Activated B cell treated with CpG ODN at 0.5 μM for 24 hours (primary cell): ENCODE measurements at regions not wholly inside any gene's neighbourhood (a gene's known extent, or its start where the extent isn't known, plus 50 kb on each side); places are given as distances from the start of the nearest gene placed in this dataset.
A peak's percentile ranks its signal among the peaks of the same experiment; 100 is the strongest.

Experiments
- ATAC-seq: fragments of 200-7000 bp; cut with Tn5 transposase; one replicate; pipeline ENCODE4 v1.10.0; 2021; ENCODE audit warnings: low read depth, mild to moderate bottlenecking, moderate library complexity
- CTCF ChIA-PET: fragments of 350-600 bp; sonication (Branson Sonifier 250); formaldehyde crosslinking; loops from one replicate; lab custom pipeline; 2021; ENCODE audit warnings: antibody characterized with exemption; lab: Charles Lee
- POLR2A ChIA-PET: fragments of 350-600 bp; sonication (Branson Sonifier 250); formaldehyde crosslinking; loops from one replicate; lab custom pipeline; 2021; ENCODE audit warnings: antibody characterized with exemption; lab: Charles Lee
- DNase-seq: peaks from one replicate; pipeline ENCODE4 v3.0.0; 2022
- H3K27ac Mint-ChIP-seq: one replicate; pipeline ENCODE4 v1.8.0; 2020; ENCODE audit warnings: mixed read lengths
- H3K27me3 Mint-ChIP-seq: one replicate; pipeline ENCODE4 v1.8.0; 2021; ENCODE audit warnings: mixed read lengths
- H3K36me3 Mint-ChIP-seq: one replicate; pipeline ENCODE4 v1.8.0; 2021; ENCODE audit warnings: low read depth, mixed read lengths
- H3K4me1 Mint-ChIP-seq: one replicate; pipeline ENCODE4 v1.8.0; 2021; ENCODE audit warnings: mixed read lengths
- H3K4me3 Mint-ChIP-seq: one replicate; pipeline ENCODE4 v1.8.0; 2020; ENCODE audit warnings: mild to moderate bottlenecking, mixed read lengths
- H3K9me3 Mint-ChIP-seq: one replicate; pipeline ENCODE4 v1.8.0; 2020; ENCODE audit warnings: mixed read lengths
- intact Hi-C: fragments of 100-400 bp; cut with micrococcal nuclease; formaldehyde crosslinking; loops from one replicate; pipeline ENCODE4 v1.15.1; 2024
- TF ChIP-seq, protein P1 (sequence below): fragments of 200-600 bp; IDR thresholded peaks from one replicate; pipeline ENCODE4 v1.8.0; 2022; ENCODE audit warnings: antibody characterized with exemption, mild to moderate bottlenecking

DNA sequence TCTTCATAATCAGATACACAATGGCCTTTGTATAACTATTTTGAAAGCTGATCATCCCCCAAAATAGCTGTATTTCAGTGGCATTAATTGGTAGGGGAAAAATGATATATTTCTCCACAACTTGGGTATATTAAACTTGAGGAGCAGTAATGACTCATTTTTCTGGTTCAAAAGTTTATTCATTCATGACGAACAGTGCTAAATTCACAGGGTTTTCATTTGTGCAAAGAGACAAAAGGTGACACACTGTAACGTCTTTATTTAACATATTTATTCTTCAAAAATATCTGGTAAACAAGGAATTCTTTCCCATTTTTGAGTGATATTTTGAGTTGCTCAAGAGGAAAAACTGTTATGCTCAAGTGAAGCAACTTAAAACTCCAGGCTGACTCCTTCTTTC is 415.5 kb upstream of the SOX5 start:
- H3K27ac Mint-ChIP-seq: no peak overlapping the region
- intact Hi-C loops: loop anchor here (5.0 kb wide), 1 partner anchor 197 kb away; no protein-coding TSS in a partner anchor
- TF ChIP-seq, protein P1, sequence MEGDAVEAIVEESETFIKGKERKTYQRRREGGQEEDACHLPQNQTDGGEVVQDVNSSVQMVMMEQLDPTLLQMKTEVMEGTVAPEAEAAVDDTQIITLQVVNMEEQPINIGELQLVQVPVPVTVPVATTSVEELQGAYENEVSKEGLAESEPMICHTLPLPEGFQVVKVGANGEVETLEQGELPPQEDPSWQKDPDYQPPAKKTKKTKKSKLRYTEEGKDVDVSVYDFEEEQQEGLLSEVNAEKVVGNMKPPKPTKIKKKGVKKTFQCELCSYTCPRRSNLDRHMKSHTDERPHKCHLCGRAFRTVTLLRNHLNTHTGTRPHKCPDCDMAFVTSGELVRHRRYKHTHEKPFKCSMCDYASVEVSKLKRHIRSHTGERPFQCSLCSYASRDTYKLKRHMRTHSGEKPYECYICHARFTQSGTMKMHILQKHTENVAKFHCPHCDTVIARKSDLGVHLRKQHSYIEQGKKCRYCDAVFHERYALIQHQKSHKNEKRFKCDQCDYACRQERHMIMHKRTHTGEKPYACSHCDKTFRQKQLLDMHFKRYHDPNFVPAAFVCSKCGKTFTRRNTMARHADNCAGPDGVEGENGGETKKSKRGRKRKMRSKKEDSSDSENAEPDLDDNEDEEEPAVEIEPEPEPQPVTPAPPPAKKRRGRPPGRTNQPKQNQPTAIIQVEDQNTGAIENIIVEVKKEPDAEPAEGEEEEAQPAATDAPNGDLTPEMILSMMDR: no peak
- no peaks in the 10 kb centered on the region for H3K9me3 Mint-ChIP-seq
- no peak overlapping the region for H3K4me3 Mint-ChIP-seq
- peaks cover 55% of the 10 kb centered on the region for H3K4me1 Mint-ChIP-seq
- POLR2A ChIA-PET: interaction anchor here (1.3 kb wide), 1 partner anchor 13 kb away, joined by 4 read pairs; no protein-coding TSS in a partner anchor
- DNase-seq (no peak), ATAC-seq (no peak)
- no peaks in the 10 kb centered on the region for H3K27me3 Mint-ChIP-seq
- CTCF ChIA-PET: no interaction called here
- no peaks in the 10 kb centered on the region for H3K36me3 Mint-ChIP-seq

DNA sequence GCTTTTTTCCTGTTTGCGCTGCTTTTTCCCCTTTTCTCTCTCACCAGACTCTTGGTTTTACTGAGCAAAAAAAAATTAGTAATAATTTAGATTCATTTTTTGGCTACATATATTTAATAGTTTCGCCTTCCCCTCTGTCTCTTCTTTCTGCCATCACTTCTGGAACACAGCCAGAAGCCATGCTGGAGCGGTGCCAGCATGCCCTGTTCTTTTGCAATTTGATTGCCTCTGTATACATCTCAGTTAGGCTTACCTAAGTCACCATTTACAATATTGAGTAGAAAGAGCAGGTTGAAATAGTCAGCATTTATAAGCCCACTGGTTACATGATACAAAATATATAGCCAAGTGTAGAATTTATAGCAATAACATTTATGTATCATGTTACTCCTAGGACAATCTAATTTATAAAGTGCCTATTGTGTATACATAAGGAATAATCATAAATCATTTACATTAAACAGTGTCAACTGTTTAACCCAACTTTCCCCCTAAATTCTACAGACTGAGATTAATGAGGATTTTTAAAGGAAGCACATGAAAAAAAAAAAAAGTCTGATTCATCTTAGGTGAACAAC is 413.8 kb upstream of the SOX5 start:
- peaks cover 63% of the 10 kb centered on the region for H3K4me1 Mint-ChIP-seq
- no peak for DNase-seq
- ATAC-seq: no peak
- H3K4me3 Mint-ChIP-seq: no peak overlapping the region
- H3K9me3 Mint-ChIP-seq: no peaks in the 10 kb centered on the region
- TF ChIP-seq, protein P1: no peak
- H3K36me3 Mint-ChIP-seq: no peaks in the 10 kb centered on the region
- intact Hi-C loops: loop anchor here (5.0 kb wide), 1 partner anchor 199 kb away; no protein-coding TSS in a partner anchor
- ChIA-PET POLR2A (interaction anchor here (0.7 kb wide), 1 partner anchor 234 kb away, joined by 4 read pairs; no protein-coding TSS in a partner anchor), CTCF (no interaction called here)
- no peak overlapping the region for H3K27ac Mint-ChIP-seq
- H3K27me3 Mint-ChIP-seq: no peaks in the 10 kb centered on the region

DNA sequence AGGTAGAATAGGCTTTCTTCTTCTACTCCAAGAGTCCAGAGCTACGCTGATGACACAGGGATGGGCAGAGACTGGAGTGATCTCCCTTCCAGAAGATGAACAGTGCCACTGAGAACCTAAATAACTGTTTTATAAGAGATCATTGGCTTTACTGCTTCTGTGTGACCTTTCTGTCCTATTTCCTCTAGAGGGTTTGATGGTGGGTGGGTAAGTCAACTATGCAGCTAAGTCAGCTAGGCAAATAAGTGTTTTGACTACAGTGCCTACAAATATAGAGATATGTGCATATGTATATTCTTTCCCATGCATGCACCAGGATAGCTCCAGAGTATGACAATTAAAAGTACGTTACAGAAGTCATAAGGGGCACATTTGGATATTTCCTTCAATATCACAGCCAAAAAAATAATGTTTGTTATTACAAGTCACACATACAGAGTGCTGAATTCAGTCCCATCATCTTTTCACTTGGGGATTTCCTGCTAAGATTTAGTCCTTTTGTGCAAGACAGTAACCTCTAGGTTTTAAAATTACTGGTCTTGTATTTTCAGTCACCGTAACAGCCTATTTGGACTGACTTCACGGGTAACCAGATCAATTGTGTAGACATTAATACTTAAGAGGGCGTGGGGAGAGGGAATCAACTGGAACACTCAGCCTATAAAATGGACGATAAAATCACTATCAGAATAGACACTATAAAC is 412.6 kb upstream of the SOX5 start:
- intact Hi-C loops: loop anchor here (1.0 to 5.0 kb wide), 5 partner anchors 16 to 253 kb away; no protein-coding TSS in a partner anchor
- CTCF ChIA-PET: interaction anchor here (1.7 kb wide), 1 partner anchor 16 kb away, joined by 7 read pairs; no protein-coding TSS in a partner anchor
- POLR2A ChIA-PET: interaction anchor here (0.6 to 3.4 kb wide), 8 partner anchors 14 to 380 kb away, joined by 3 to 24 read pairs (median 5); no protein-coding TSS in a partner anchor
- Mint-ChIP-seq H3K36me3 (peaks cover 3% of the 10 kb centered on the region), H3K4me3 (peak overlapping the region; percentile 69), H3K9me3 (no peaks in the 10 kb centered on the region), H3K27ac (peak overlapping the region; percentile 38), H3K27me3 (no peaks in the 10 kb centered on the region), H3K4me1 (peaks cover 65% of the 10 kb centered on the region)
- TF ChIP-seq, protein P1: no peak
- DNase-seq (no peak), ATAC-seq (peak; percentile 50)

DNA sequence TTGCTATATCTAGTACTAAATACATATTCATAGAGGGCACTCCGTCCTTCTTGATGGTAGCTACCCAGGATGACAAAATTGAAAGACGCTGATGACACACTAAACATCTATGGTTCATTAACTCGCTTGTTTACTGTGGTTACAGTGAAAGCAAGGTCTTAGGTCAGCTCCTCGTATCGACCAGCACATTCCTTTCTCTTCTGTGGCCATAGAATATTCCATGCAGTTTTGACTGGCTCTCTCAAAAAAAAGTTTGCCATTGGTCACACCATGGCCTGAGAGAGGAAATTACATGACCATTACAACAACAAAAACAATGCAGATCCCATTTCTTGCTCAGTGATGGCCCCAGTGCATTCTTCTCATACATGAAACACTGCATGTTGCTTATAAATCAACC is 411.4 kb upstream of the SOX5 start:
- no peaks in the 10 kb centered on the region for H3K27me3 Mint-ChIP-seq
- ATAC-seq (peak; percentile 53), DNase-seq (no peak)
- peak overlapping the region; percentile 76 for H3K27ac Mint-ChIP-seq
- peaks cover 65% of the 10 kb centered on the region for H3K4me1 Mint-ChIP-seq
- H3K36me3 Mint-ChIP-seq: peaks cover 4% of the 10 kb centered on the region
- TF ChIP-seq, protein P1: no peak
- CTCF ChIA-PET: interaction anchor here (0.5 to 2.0 kb wide), 10 partner anchors 18 to 478 kb away, joined by 3 to 38 read pairs (median 6); no protein-coding TSS in a partner anchor
- intact Hi-C loops: loop anchor here (1.0 to 5.0 kb wide), 8 partner anchors 17 to 475 kb away; no protein-coding TSS in a partner anchor
- no peaks in the 10 kb centered on the region for H3K9me3 Mint-ChIP-seq
- POLR2A ChIA-PET: interaction anchor here (0.6 to 3.4 kb wide), 15 partner anchors 15 to 417 kb away, joined by 3 to 24 read pairs (median 5); no protein-coding TSS in a partner anchor
- peak overlapping the region; percentile 69 for H3K4me3 Mint-ChIP-seq
